Fibroblast of skin of back (primary cell): ENCODE measurements at regions not wholly inside any gene's neighbourhood (a gene's known extent, or its start where the extent isn't known, plus 50 kb on each side); places are given as distances from the start of the nearest gene placed in this dataset.
"Not testable (repeated sequence)": the region's sequence is repeated elsewhere in the genome, so short reads cannot be mapped to it uniquely, and the experiment has no call there.

Source experiments
- DNase-seq: peaks from one replicate; pipeline ENCODE4 v3.0.0-alpha.2; 2013

DNA sequence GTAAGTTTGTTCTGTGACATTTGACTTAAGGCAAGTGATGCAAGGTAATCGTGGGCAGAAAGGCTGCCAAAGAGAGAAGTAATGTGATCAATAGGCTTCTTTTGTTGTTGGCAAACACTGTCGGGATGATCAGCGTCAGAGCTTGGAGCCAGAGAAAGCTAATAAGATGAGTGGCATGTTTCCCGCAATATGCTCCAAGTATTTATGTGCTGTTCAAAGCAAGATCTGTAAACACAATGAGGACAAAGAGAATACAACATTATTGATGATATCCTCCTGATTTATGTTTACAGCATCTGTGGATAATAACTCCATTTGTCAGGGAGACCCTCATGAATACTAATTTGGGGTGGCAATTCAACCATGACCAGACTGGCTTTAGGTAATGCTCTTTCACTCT lies 603.3 kb downstream of the TDRD15 start:
- DNase-seq, result no peak

DNA sequence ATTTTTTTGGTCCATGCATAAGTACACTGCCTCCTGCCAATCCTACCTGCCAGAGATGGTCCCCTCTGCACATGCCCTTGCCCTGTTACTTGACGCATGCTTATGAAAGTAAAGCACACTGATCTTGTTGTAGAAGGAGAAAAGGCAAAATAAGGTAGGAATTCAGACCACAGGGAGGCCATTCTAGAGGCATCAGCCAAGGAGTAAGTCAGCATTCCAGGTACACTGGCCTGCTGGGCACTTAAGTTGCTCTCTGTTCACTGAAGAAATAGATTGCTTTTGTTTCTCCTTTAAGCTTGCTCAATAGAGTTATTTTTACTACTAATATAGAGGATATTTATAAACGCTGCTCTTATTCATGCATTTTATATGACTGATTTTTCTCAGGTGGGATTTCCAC lies 604.4 kb downstream of the TDRD15 start:
- no peak for DNase-seq

GRCh38 chr2:21730141-21730540 lies 606.4 kb downstream of the TDRD15 start:
- no peak for DNase-seq

- peak; percentile 6 for DNase-seq
These were observed 616.7 kb downstream of the TDRD15 start for GRCh38 chr2:21740484-21740883.

GRCh38 chr2:21746499-21746898 lies 622.7 kb downstream of the TDRD15 start:
- no peak for DNase-seq

GRCh38 chr2:21748501-21748900 lies 624.7 kb downstream of the TDRD15 start:
- no peak for DNase-seq

GRCh38 chr2:21754164-21754788 lies 630.5 kb downstream of the TDRD15 start:
- DNase-seq, result no peak

- DNase-seq, result no peak
These were observed 634.1 kb downstream of the TDRD15 start for GRCh38 chr2:21757805-21758430.

DNA sequence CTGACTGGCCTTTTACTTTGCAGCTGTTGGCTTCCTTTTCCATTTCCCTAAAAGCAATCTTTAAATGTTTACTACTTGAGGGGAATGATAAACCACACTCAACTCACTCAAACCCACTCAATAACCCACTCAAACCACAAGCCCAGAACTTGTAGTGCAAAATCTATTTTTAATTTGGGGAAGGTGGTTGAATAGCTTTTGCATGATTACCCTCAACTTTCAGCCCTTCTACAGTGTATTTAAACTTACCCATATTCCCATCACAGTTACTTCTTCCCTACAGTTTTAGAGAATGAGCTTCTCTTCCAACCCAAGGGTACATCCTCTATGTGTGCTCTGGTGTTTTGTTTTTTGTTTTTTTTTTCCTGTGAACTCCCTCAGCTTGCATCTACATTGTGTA lies 636.1 kb downstream of the TDRD15 start:
- no peak for DNase-seq

DNA sequence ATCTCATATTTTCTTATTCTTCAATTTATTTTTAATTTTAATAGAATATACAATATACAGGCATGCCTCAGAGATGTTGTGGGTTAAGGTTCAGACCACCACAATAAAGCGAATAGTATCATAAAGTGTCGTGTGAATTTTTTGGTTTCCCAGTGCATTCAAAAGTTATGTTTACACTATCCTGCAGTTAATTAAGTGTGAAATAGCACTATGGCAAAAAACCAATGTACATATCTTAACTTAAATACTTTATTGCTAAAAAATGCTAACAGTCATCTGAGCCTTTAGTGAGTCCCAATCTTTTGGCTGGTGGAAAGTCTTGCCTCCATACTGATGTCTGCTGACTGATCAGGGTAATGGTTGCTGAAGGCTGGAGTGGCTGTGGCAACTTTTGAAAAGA lies 637.6 kb downstream of the TDRD15 start:
- no peak for DNase-seq

- no peak for DNase-seq
These were observed 639.7 kb downstream of the TDRD15 start for GRCh38 chr2:21763501-21763900.

DNA sequence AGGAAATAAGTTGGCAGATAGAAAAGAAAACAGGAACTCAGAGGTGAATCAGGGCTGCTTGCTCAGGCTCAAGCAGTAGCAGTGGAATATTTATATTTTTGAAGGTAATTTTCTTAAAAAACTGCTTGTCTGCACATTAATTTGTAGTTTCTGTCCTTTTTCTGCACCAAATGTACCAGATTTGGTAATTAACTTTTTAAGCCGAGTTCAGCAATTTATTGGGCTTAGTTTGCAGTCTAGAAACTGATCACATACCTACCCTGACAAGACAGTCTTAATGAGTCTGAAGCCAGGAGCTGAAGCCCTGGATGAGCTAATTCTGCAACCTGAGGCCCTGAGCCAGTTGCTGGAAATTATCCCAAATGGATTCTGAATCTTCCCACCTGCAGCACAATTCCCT lies 647.0 kb downstream of the TDRD15 start:
- no peak for DNase-seq

DNA sequence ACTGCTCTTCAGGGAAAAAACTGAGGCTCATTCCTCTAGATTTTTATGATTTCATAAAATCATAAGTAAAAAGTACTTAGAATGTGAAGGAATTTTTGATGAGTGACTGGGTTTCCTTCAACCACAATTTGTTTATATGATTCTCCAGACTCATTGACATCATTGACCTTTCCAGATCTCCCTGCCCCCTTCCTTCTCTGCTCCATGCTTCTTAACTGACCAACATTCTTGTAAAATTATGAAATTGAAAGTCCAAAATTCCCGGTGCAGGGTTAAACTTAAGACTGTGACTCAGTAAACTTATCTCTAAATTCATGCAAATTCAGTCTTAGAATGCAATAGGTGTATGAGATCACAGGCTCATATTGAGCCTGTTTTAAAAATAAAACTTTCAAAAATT lies 648.9 kb downstream of the TDRD15 start:
- peak; percentile 91 for DNase-seq

- DNase-seq, result peak; percentile 65
These were observed 649.4 kb downstream of the TDRD15 start for GRCh38 chr2:21773168-21773567.

DNA sequence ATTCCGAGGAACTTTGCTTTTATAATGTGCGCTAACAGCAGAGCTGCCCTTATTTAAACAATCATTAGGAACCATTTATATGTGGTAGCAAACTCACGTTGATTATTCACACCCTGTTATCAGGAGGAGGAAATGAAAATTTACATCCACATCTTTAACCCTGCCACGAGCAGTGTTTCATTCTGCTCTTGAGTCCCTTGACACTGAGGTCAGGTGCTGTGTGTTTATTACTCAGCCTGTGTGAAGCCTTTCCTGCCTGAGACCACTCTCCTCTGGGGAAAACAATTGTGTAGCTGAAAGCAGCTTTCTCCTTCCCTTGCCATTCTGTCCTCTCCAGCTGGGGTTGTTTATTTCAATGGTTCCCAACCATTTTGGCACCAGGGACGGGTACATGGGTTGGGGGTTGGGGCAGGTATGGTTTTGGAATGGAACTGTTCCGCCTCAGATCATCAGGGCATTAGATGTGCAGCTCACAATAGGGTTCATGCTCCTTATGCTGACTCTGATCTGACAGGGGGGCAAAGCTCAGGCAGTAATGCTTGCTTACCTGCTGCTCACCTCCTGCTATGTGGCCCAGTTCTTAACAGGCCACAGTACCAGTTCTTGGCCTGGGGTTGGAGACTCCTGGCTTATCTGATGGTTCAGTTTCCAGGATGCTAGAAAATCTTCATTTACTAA lies 651.1 kb downstream of the TDRD15 start:
- no peak for DNase-seq

- DNase-seq, result no peak
These were observed 656.0 kb downstream of the TDRD15 start for GRCh38 chr2:21779786-21780185.

DNA sequence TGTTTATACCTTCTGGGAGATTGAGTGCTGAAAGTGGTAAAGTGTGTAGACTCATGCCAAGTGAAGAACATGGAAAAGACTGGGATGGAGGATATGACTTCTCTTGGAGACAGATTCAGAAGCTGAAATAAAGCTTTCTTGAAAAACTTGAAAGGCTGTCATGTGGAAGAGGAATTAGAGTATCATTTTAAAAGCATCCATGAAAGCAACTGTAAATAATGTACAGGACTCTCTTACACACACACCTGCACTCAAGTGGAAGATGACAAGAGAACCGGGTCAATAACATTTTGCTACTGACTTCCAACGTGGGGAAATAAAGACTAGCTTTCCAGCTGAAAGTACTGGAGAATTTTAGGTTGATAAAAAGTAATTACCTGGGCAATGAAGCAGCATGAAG lies 658.2 kb downstream of the TDRD15 start:
- no peak for DNase-seq

DNA sequence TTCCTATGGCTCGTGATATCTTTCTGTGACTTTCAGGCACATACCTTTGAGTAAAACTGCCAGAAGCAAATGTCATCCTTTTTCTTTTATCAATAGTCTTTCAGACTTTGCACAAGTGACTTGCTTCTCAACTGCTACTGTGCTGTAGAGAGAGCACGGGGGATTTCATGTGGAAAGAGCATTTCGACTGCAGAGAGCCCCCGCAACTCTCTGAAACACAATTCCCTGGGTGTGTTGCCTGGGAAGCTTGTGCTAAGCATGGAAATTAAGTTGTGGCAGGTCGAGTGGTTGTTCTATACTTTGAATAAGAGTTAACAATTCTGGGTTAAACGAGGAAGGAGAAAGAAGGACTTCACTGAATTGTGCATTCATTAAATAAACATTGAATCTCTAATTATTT lies 659.1 kb downstream of the TDRD15 start:
- no peak for DNase-seq

- peak; percentile 88 for DNase-seq
These were observed 664.2 kb downstream of the TDRD15 start for GRCh38 chr2:21787941-21788340.

DNA sequence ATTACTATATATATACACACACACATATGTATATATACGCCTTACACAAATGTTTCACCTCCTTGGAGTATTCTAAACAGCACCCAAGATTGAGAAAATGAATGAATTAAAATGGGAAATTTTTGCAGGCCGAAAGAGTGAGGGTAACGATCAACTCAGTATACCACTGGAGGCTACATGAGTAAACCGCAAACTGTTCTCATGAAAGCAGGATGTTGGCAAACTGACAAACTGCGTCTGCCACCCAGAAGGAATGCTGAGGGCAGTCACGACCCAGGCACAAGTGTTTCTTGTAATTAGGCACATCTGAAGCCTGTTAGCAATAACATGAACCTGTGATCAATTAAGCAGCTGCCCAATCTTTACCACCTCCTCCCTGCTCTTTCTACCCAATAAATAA lies 666.5 kb downstream of the TDRD15 start:
- not testable (repeated sequence) for DNase-seq

DNA sequence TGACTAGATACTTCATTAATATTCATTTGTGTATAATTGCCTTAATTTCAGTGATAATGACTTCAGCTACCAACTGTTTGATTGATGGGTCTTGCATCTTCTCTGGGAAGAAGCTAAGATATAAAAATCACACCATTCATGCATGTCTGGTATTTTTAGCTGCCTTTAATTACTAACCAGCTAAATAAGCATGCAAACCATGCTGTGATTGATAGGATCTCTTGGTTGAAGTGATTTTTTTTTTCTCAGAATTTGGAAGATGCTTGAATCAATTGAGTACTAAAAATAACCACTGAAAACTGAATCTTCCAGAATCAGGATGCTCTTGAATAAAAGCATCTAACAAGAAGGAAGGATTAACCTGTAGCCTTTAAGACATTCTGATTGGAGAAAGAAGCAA lies 668.8 kb downstream of the TDRD15 start:
- DNase-seq, result no peak

GRCh38 chr2:21793461-21793860 lies 669.7 kb downstream of the TDRD15 start:
- DNase-seq, result peak; percentile 51

DNA sequence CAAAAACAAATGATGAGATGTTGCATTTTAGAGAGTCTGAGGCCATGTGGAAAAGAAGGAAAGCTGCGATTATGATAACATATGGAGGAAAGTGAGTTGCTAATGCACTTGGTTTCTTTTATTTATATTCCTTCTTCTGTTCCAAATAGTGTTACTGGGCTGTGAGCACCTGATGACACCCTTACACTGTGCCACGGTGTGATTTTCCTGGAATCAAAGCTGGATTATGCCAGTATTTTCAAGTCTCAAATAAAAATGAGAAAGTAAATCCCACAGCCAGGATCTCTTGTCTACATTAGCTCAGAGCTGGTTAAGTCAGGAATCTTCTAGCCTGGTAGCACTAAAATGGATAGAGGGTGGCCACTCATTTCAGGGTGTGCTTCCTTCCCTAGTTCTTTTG lies 670.8 kb downstream of the TDRD15 start:
- no peak for DNase-seq

- peak; percentile 13 for DNase-seq
These were observed 676.6 kb downstream of the TDRD15 start for GRCh38 chr2:21800356-21800755.
